Heart left ventricle (tissue), 13 donors: ENCODE measurements at regions not wholly inside any gene's neighbourhood (a gene's known extent, or its start where the extent isn't known, plus 50 kb on each side); places are given as distances from the start of the nearest gene placed in this dataset.

Source experiments
- CTCF ChIP-seq, 12 donors: fragments of 200-600 bp; sonication (generic) in 4 of 12; IDR thresholded peaks; one replicate each; pipeline versions ENCODE4 v1.5.0 to v1.8.0; 2018 to 2022; ENCODE audit warnings: antibody characterized with exemption in 12 of 12, mild to moderate bottlenecking in 5 of 12
- POLR2A ChIP-seq, 2 donors: fragments of 450-650 bp; IDR thresholded peaks; one replicate each; pipeline ENCODE4 v1.6.1; 2017; ENCODE audit warnings: antibody characterized with exemption in 2 of 2, mild to moderate bottlenecking in 2 of 2, moderate library complexity in 2 of 2
- donor health status: ischemic (EF 13 %, LVEDD 7.1; RV severe dilation, severe dysfunction).
- donor health status: DM: no; HTN: yes; CAD: no.
- donor health status: DM: no; HTN: no; CAD: no.
- donor health status: ischemic (EF 25% LVEDD 6.9; RV normal size, moderate dysfunction).
- donor health status: ischemic (EF 25% LVEDD 5.7; RV mildly dilated, moderate dysfunction).
- donor health status: ischemic (EF 35%, LVEDD 5.7; RV mildly dilated, moderate dysfunction).
- donor health status: nonischemic (EF 11% LVEDD 7.7; RV severe dilation, severe dysfunction).
- donor health status: DM: yes; HTN: yes; CAD: no.
- donor health status: PGD.
- donor health status: ischemic (EF 29% LVEDD 5.4; RV normal size, mild dysfunction).
- donor health status: nonischemic (EF 23%, LVEDD 6.1; RV moderate dilation, normal function).

- TF ChIP-seq CTCF (IDR thresholded peaks at IDR 0.05) (no peak), POLR2A (IDR thresholded peaks at IDR 0.05) (no peak)
These were observed 114.3 kb upstream of the FMN2 start for GRCh38 chr1:239977416-239977815.
